ENCODE measurements at regions not wholly inside any gene's neighbourhood (a gene's known extent, or its start where the extent isn't known, plus 50 kb on each side); places are given as distances from the start of the nearest gene placed in this dataset.

GRCh38 chr9:89777544-89777943 lies 172.7 kb downstream of the GADD45G start:
- TF ChIP-seq EGR1 (IDR thresholded peaks at IDR 0.05) (no peak), TCF12 (IDR thresholded peaks at IDR 0.05; ENCODE audit: low read depth) (no peak), NFIC (IDR thresholded peaks at IDR 0.05) (no peak), REST (IDR thresholded peaks at IDR 0.05; ENCODE audit: low read depth) (no peak)

GRCh38 chr9:89778100-89779090 lies 173.6 kb downstream of the GADD45G start:
- no peak for TF ChIP-seq MAX (IDR thresholded peaks at IDR 0.05)
- no peak for TF ChIP-seq CEBPB (IDR thresholded peaks at IDR 0.05)

GRCh38 chr9:89779405-89780203 lies 174.8 kb downstream of the GADD45G start:
- TF ChIP-seq TCF12 (IDR thresholded peaks at IDR 0.05; ENCODE audit: low read depth) = no peak
- no peak for TF ChIP-seq TEAD4 (IDR thresholded peaks at IDR 0.05)
- no peak for TF ChIP-seq CREB1 (IDR thresholded peaks at IDR 0.05; ENCODE audit: low read depth)
- TF ChIP-seq MAX (IDR thresholded peaks at IDR 0.05) = no peak
- no peak for TF ChIP-seq CEBPB (IDR thresholded peaks at IDR 0.05)
- no peak for TF ChIP-seq YY1 (IDR thresholded peaks at IDR 0.05; ENCODE audit: low read depth)
- no peak for TF ChIP-seq RAD21 (IDR thresholded peaks at IDR 0.05; ENCODE audit: low read depth)
- no peak for TF ChIP-seq TAF1 (IDR thresholded peaks at IDR 0.05; ENCODE audit: low read depth)
- no peak for TF ChIP-seq USF1 (IDR thresholded peaks at IDR 0.05)
- TF ChIP-seq FOXM1 (IDR thresholded peaks at IDR 0.05; ENCODE audit: borderline replicate concordance, low read depth) = no peak
- TF ChIP-seq EGR1 (IDR thresholded peaks at IDR 0.05) = no peak
- no peak for TF ChIP-seq ZBTB7A (IDR thresholded peaks at IDR 0.05; ENCODE audit: low read depth)
- TF ChIP-seq REST (IDR thresholded peaks at IDR 0.05; ENCODE audit: low read depth) = no peak
- no peak for TF ChIP-seq EP300 (IDR thresholded peaks at IDR 0.05; ENCODE audit: borderline replicate concordance)
- TF ChIP-seq NFIC (IDR thresholded peaks at IDR 0.05) = no peak

GRCh38 chr9:89780959-89781358 lies 176.1 kb downstream of the GADD45G start:
- TF ChIP-seq YY1 (IDR thresholded peaks at IDR 0.05; ENCODE audit: low read depth) (no peak), TEAD4 (IDR thresholded peaks at IDR 0.05) (no peak), RAD21 (IDR thresholded peaks at IDR 0.05; ENCODE audit: low read depth) (no peak), MAX (IDR thresholded peaks at IDR 0.05) (no peak), ZBTB7A (IDR thresholded peaks at IDR 0.05; ENCODE audit: low read depth) (no peak), CREB1 (IDR thresholded peaks at IDR 0.05; ENCODE audit: low read depth) (no peak), EP300 (IDR thresholded peaks at IDR 0.05; ENCODE audit: borderline replicate concordance) (no peak), REST (IDR thresholded peaks at IDR 0.05; ENCODE audit: low read depth) (no peak)
